ENCODE measurements at regions not wholly inside any gene's neighbourhood (a gene's known extent, or its start where the extent isn't known, plus 50 kb on each side); places are given as distances from the start of the nearest gene placed in this dataset.

DNA sequence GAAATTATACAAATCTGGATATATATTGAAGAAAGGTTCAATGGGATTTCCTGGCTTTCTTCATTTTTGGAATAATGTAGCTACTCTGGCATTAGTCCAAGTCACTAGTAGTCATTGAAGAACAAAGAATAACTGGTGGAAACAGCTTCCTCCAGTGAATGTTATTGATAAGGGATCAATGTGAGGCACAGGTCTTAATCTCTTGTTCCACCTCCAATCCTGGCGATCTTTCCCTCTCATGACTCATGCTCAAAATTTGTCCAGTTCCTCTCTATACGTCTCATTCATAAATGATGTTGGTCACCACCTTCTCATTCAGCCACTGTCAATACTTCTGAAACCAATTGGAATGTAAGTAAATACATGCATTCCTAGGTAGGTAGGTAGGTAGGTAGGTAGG lies 185.0 kb upstream of the BMP2 start:
- no peak for TF ChIP-seq RAD21 (IDR thresholded peaks at IDR 0.05; ENCODE audit: low read depth)
- no peak for TF ChIP-seq CEBPB (IDR thresholded peaks at IDR 0.05; ENCODE audit: low read depth)
- TF ChIP-seq ELF1 (IDR thresholded peaks at IDR 0.05; ENCODE audit: borderline replicate concordance, low read depth), result no peak
- TF ChIP-seq YY1 (IDR thresholded peaks at IDR 0.05; ENCODE audit: extremely low read depth, insufficient replicate concordance, low read depth, low read length), result no peak
- TF ChIP-seq, protein P1, sequence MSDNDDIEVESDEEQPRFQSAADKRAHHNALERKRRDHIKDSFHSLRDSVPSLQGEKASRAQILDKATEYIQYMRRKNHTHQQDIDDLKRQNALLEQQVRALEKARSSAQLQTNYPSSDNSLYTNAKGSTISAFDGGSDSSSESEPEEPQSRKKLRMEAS (IDR thresholded peaks at IDR 0.05), result no peak
- TF ChIP-seq TCF7L2 (IDR thresholded peaks at IDR 0.05; ENCODE audit: borderline replicate concordance, extremely low read depth, insufficient read depth, insufficient read length), result no peak
- TF ChIP-seq POLR2A (IDR thresholded peaks at IDR 0.05; ENCODE audit: borderline replicate concordance, extremely low read depth, insufficient read depth, insufficient read length), result no peak
- no peak for TF ChIP-seq EGR1 (IDR thresholded peaks at IDR 0.05; ENCODE audit: low read depth)
- TF ChIP-seq, protein P2, sequence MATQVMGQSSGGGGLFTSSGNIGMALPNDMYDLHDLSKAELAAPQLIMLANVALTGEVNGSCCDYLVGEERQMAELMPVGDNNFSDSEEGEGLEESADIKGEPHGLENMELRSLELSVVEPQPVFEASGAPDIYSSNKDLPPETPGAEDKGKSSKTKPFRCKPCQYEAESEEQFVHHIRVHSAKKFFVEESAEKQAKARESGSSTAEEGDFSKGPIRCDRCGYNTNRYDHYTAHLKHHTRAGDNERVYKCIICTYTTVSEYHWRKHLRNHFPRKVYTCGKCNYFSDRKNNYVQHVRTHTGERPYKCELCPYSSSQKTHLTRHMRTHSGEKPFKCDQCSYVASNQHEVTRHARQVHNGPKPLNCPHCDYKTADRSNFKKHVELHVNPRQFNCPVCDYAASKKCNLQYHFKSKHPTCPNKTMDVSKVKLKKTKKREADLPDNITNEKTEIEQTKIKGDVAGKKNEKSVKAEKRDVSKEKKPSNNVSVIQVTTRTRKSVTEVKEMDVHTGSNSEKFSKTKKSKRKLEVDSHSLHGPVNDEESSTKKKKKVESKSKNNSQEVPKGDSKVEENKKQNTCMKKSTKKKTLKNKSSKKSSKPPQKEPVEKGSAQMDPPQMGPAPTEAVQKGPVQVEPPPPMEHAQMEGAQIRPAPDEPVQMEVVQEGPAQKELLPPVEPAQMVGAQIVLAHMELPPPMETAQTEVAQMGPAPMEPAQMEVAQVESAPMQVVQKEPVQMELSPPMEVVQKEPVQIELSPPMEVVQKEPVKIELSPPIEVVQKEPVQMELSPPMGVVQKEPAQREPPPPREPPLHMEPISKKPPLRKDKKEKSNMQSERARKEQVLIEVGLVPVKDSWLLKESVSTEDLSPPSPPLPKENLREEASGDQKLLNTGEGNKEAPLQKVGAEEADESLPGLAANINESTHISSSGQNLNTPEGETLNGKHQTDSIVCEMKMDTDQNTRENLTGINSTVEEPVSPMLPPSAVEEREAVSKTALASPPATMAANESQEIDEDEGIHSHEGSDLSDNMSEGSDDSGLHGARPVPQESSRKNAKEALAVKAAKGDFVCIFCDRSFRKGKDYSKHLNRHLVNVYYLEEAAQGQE (IDR thresholded peaks at IDR 0.05; ENCODE audit: low read depth), result no peak
- TF ChIP-seq SP1 (IDR thresholded peaks at IDR 0.05; ENCODE audit: low read depth), result no peak
- TF ChIP-seq ZFX (IDR thresholded peaks at IDR 0.05), result no peak
- no peak for TF ChIP-seq EZH2 (IDR thresholded peaks at IDR 0.05)
- Histone ChIP-seq H3K27ac (ENCODE audit: low read depth, low read length) (no peak overlapping the region), H3K4me3 (replicated peaks in 1 of 2; ENCODE audit: low read depth in 1 of 2, low read length in 2 of 2) (no peak overlapping the region), H3K9ac (ENCODE audit: low read length) (no peak overlapping the region), H3K4me2 (ENCODE audit: low read length) (no peak overlapping the region), H3K79me2 (ENCODE audit: insufficient read depth, low read length) (no peaks in the 10 kb centered on the region), H2AFZ (ENCODE audit: low read depth, low read length, poor library complexity, severe bottlenecking) (no peak overlapping the region), H3K4me1 (ENCODE audit: control insufficient read depth in 1 of 2, insufficient read depth in 2 of 2, low read length in 2 of 2) (no peaks in the 10 kb centered on the region), H4K20me1 (ENCODE audit: insufficient read depth) (no peaks in the 10 kb centered on the region), H3K27me3 (ENCODE audit: insufficient read depth, low read length) (no peaks in the 10 kb centered on the region), H3K9me2 (ENCODE audit: insufficient read depth) (no peaks in the 10 kb centered on the region), H3K9me3 (ENCODE audit: control insufficient read depth in 1 of 2, insufficient read depth in 1 of 2, low read depth in 1 of 2, low read length in 2 of 2) (peaks cover 0 to 5% of the 10 kb centered on the region in 2 experiments; a peak in 1 of 4 replicates), H3K36me3 (ENCODE audit: control insufficient read depth in 1 of 2, insufficient read depth in 2 of 2, low read length in 2 of 2) (no peaks in the 10 kb centered on the region)
- POLR2A ChIA-PET, result no interaction called here
- intact Hi-C loops (cut with micrococcal nuclease), result no loop called here
- no TSS peak for BruUV-seq (replicated peaks)
- RAD21 ChIA-PET (ENCODE audit: low non-redundant PET in 1 of 2, low total read pairs in 2 of 2, uncharacterized antibody in 2 of 2, unreplicated experiment in 2 of 2), result no interaction called here
- CTCF ChIA-PET, result interaction anchor here (0.7 to 1.7 kb wide), 7 partner anchors 10 to 704 kb away, joined by 3 to 8 read pairs (median 3); no protein-coding TSS in a partner anchor
- ATAC-seq, result no peak
- no peak for DNase-seq (ENCODE audit: low read depth, low spot score)

Data from HCT116 (cell line).